ENCODE measurements at regions not wholly inside any gene's neighbourhood (a gene's known extent, or its start where the extent isn't known, plus 50 kb on each side); places are given as distances from the start of the nearest gene placed in this dataset.

DNA sequence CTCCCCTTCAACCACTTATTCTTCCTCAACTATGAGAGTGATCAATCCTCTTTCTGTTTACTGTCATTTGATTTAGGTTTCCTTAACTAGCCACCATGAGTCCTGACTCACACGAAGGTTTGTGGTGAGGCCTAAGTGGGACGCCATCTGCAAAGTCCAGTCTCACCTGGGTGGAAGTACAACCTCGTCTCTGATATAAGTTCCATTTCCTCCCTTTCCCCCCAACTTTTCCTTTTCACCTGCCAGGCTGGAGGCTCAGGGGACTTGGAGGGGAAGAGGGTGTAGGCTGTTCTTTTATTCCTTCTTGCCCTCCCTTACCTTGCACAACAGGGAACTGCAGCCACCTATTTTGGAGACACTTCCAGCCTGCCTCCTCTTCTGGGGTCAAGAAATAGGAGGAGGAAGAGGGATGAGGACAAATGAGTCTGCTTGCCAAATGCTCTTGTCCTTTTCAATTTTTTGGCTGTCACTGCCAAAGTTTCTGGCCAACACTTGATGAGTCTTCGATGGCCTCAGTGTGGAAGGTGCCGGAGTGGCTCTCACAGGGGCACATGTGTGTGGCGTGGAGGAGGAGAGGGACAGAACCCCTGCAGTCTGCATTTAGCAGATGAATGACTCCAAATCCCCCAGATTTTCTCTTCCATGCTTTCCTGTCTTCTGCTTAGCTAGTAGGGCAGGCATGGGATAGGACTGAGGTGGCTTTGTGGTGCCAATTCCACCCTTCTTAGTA is 249.6 kb downstream of the NSG2 start:
- Histone ChIP-seq H2AFZ (ENCODE audit: insufficient read depth, low read depth, low read length, poor library complexity, severe bottlenecking) (no peak overlapping the region), H4K20me1 (ENCODE audit: insufficient read depth, low read length) (no peaks in the 10 kb centered on the region), H3K9me3 (replicated peaks in 1 of 2; ENCODE audit: control insufficient read depth in 1 of 2, insufficient read depth in 1 of 2, low read length in 2 of 2) (no peaks in the 10 kb centered on the region), H3K36me3 (replicated peaks in 1 of 2; ENCODE audit: control insufficient read depth in 1 of 2, insufficient read depth in 2 of 2, low read length in 2 of 2) (no peaks in the 10 kb centered on the region), H3K4me3 (replicated peaks in 1 of 3; ENCODE audit: low read depth in 2 of 3, low read length in 3 of 3) (no peak overlapping the region), H3K9ac (ENCODE audit: insufficient read depth, low read length, poor library complexity, severe bottlenecking) (no peak overlapping the region), H3K79me2 (ENCODE audit: insufficient read depth, low read length) (no peaks in the 10 kb centered on the region), H3K27me3 (ENCODE audit: control insufficient read depth in 2 of 2, insufficient read depth in 2 of 2, low read length in 2 of 2) (no peaks in the 10 kb centered on the region), H3K27ac (ENCODE audit: low read depth in 1 of 2, low read length in 2 of 2) (no peak overlapping the region), H3K4me1 (ENCODE audit: control insufficient read depth in 1 of 2, insufficient read depth in 2 of 2, low read length in 2 of 2) (no peaks in the 10 kb centered on the region), H3K4me2 (replicated peaks; ENCODE audit: extremely low read depth, low read length, poor library complexity, severe bottlenecking) (no peak overlapping the region)
- Mint-ChIP-seq H3K4me1 (no peaks in the 10 kb centered on the region), H3K4me3 (no peak overlapping the region), H3K36me3 (no peaks in the 10 kb centered on the region), H3K27me3 (ENCODE audit: low read depth in 3 of 3) (peaks cover 0 to 7% (median 0%) of the 10 kb centered on the region in 3 donors), H3K9me3 (peaks cover 0 to 12% (median 7%) of the 10 kb centered on the region in 7 donors), H3K27ac (no peak overlapping the region)
- 83% methylated on average over 1 of the region's 6 CpGs for WGBS (ENCODE audit: insufficient coverage)
- no peak for DNase-seq
- intact Hi-C loops (cut with micrococcal nuclease), result no loop called here
- TF ChIP-seq CTCF (IDR thresholded peaks at IDR 0.05), result no peak

- no peaks in the 10 kb centered on the region for H3K36me3 Mint-ChIP-seq
- Histone ChIP-seq H4K20me1 (ENCODE audit: insufficient read depth, low read length) (no peaks in the 10 kb centered on the region), H3K27me3 (ENCODE audit: control insufficient read depth in 2 of 2, insufficient read depth in 2 of 2, low read length in 2 of 2) (no peaks in the 10 kb centered on the region), H2AFZ (ENCODE audit: insufficient read depth, low read depth, low read length, poor library complexity, severe bottlenecking) (no peak overlapping the region), H3K27ac (ENCODE audit: low read depth in 1 of 2, low read length in 2 of 2) (no peak overlapping the region), H3K36me3 (replicated peaks in 1 of 2; ENCODE audit: control insufficient read depth in 1 of 2, insufficient read depth in 2 of 2, low read length in 2 of 2) (no peaks in the 10 kb centered on the region), H3K4me3 (replicated peaks in 1 of 3; ENCODE audit: low read depth in 2 of 3, low read length in 3 of 3) (no peak overlapping the region), H3K4me2 (replicated peaks; ENCODE audit: extremely low read depth, low read length, poor library complexity, severe bottlenecking) (no peak overlapping the region), H3K9ac (ENCODE audit: insufficient read depth, low read length, poor library complexity, severe bottlenecking) (no peak overlapping the region), H3K79me2 (ENCODE audit: insufficient read depth, low read length) (no peaks in the 10 kb centered on the region), H3K4me1 (ENCODE audit: control insufficient read depth in 1 of 2, insufficient read depth in 2 of 2, low read length in 2 of 2) (no peaks in the 10 kb centered on the region), H3K9me3 (replicated peaks in 1 of 2; ENCODE audit: control insufficient read depth in 1 of 2, insufficient read depth in 1 of 2, low read length in 2 of 2) (no peaks in the 10 kb centered on the region)
- intact Hi-C loops (cut with micrococcal nuclease), result no loop called here
- peaks cover 0 to 10% (median 6%) of the 10 kb centered on the region in 7 donors for H3K9me3 Mint-ChIP-seq
- H3K27ac Mint-ChIP-seq, result no peak overlapping the region
- 88% methylated on average over 5 of the region's 8 CpGs for WGBS (ENCODE audit: insufficient coverage)
- TF ChIP-seq CTCF (IDR thresholded peaks at IDR 0.05), result no peak
- peaks cover 0 to 8% (median 3%) of the 10 kb centered on the region in 3 donors for H3K27me3 Mint-ChIP-seq (ENCODE audit: low read depth in 3 of 3)
- no peak overlapping the region for H3K4me3 Mint-ChIP-seq
- H3K4me1 Mint-ChIP-seq, result no peaks in the 10 kb centered on the region
- DNase-seq, result no peak
Measured at GRCh38 chr5:174295702-174296436, 250.4 kb downstream of the NSG2 start.

Data from CD14-positive monocyte (primary cell).